Cardiac fibroblast (primary cell): ENCODE measurements at regions not wholly inside any gene's neighbourhood (a gene's known extent, or its start where the extent isn't known, plus 50 kb on each side); places are given as distances from the start of the nearest gene placed in this dataset.

Experiments used
- DNase-seq, 2 donors: peaks; one replicate each; pipeline versions ENCODE4 v3.0.0 to v3.0.0-alpha.2; 2010; ENCODE audit warnings: low read depth in 2 of 2
- H3K4me3 ChIP-seq, 2 donors: replicated peaks in 1 of 2; 1 replicate in 1 of 2; 2 replicates in 1 of 2; pipeline ENCODE4 v1.5.1; 2011; ENCODE audit warnings: low read depth in 2 of 2, low read length in 2 of 2, mild to moderate bottlenecking in 2 of 2, moderate library complexity in 1 of 2
- CTCF ChIP-seq: IDR thresholded peaks from one replicate; pipeline ENCODE4 v1.5.1; 2011; ENCODE audit warnings: low read depth, mild to moderate bottlenecking, low read length, inconsistent platforms

- peak; percentile 3 to 54 for DNase-seq
- no peak for TF ChIP-seq CTCF
- no peak overlapping the region for H3K4me3 ChIP-seq
Observed at GRCh38 chr10:25683344-25683743, 250.7 kb upstream of the MYO3A start.

DNA sequence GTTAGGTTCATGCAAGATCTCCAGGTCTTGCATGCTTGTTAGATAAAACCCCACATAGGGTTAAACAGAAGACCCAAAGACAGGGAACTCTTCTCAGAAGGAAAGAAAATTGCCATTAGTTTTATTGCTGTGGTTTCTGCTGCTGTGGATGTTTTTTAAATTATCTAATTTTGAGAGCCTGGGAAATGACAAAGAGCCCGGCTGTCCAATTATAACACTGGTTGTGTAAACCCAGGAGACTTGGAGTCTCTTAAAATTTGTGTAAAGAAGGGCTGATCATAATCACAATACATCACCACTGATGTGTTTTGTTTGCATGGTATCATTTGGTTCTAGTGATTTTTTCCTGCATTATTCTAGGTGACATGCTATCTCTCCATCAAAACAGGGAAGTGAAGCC lies 246.5 kb upstream of the MYO3A start:
- H3K4me3 ChIP-seq, result no peak overlapping the region
- DNase-seq, result no peak
- no peak for TF ChIP-seq CTCF

- H3K4me3 ChIP-seq, result no peak overlapping the region
- no peak for TF ChIP-seq CTCF
- no peak for DNase-seq
Observed at GRCh38 chr10:25689346-25690100, 244.5 kb upstream of the MYO3A start.

DNA sequence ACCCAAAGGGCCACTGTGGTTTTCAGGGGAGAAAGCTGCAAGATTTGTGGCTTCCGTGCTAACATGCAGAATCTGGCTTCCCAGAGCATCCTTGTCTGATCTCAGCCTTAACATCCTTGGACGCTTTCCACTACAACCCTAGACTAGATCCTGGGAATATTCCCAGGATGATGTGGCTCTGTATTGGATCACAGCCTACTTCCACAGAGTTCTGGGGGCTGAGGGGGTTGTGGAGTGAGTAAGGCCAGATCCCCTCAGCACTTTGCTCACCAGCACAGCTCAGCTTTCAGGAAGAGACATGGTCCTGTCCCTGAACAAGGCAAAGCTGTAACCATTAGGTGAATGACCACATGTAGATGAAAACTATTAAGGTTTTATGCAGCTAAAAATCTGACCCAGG lies 241.3 kb upstream of the MYO3A start:
- DNase-seq, result no peak
- TF ChIP-seq CTCF, result no peak
- no peak overlapping the region for H3K4me3 ChIP-seq

- no peak for DNase-seq
- no peak for TF ChIP-seq CTCF
- no peak overlapping the region for H3K4me3 ChIP-seq
Observed at GRCh38 chr10:25694206-25694933, 239.7 kb upstream of the MYO3A start.

GRCh38 chr10:25694971-25695370 lies 239.1 kb upstream of the MYO3A start:
- H3K4me3 ChIP-seq, result no peak overlapping the region
- TF ChIP-seq CTCF, result no peak
- DNase-seq, result no peak

- DNase-seq, result no peak
- no peak overlapping the region for H3K4me3 ChIP-seq
- TF ChIP-seq CTCF, result no peak
Observed at GRCh38 chr10:25695586-25695985, 238.4 kb upstream of the MYO3A start.
